Hepatic stellate cell (primary cell): ENCODE measurements at regions not wholly inside any gene's neighbourhood (a gene's known extent, or its start where the extent isn't known, plus 50 kb on each side); places are given as distances from the start of the nearest gene placed in this dataset.

ENCODE experiments used
- DNase-seq: peaks from one replicate; pipeline ENCODE4 v3.0.0; 2011; ENCODE audit warnings: low spot score

- no peak for DNase-seq
Measured at GRCh38 chr1:163896001-163896400, 574.2 kb downstream of the NUF2 start.

- DNase-seq = no peak
Measured at GRCh38 chr1:163897412-163898155, 575.8 kb downstream of the NUF2 start.

- DNase-seq = no peak
Measured at GRCh38 chr1:163906283-163906682, 584.5 kb downstream of the NUF2 start.

- DNase-seq = no peak
Measured at GRCh38 chr1:163912170-163912884, 590.6 kb downstream of the NUF2 start.

- DNase-seq = no peak
Measured at GRCh38 chr1:163914785-163915413, 593.1 kb downstream of the NUF2 start.

- DNase-seq = no peak
Measured at GRCh38 chr1:163922743-163923201, 601.0 kb downstream of the NUF2 start.

- DNase-seq = no peak
Measured at GRCh38 chr1:163924041-163924440, 602.3 kb downstream of the NUF2 start.

GRCh38 chr1:163927493-163927892 lies 605.7 kb downstream of the NUF2 start:
- DNase-seq = no peak

- no peak for DNase-seq
Measured at GRCh38 chr1:163928069-163928468, 606.3 kb downstream of the NUF2 start.

- no peak for DNase-seq
Measured at GRCh38 chr1:163928651-163929050, 606.9 kb downstream of the NUF2 start.

- DNase-seq = no peak
Measured at GRCh38 chr1:163932901-163933300, 611.1 kb downstream of the NUF2 start.

GRCh38 chr1:163933437-163933836 lies 611.7 kb downstream of the NUF2 start:
- no peak for DNase-seq

- DNase-seq = no peak
Measured at GRCh38 chr1:163935738-163936374, 614.1 kb downstream of the NUF2 start.

GRCh38 chr1:163959622-163960021 lies 599.4 kb upstream of the PBX1 start:
- no peak for DNase-seq

GRCh38 chr1:163970151-163970550 lies 588.8 kb upstream of the PBX1 start:
- DNase-seq = no peak

- DNase-seq = no peak
Measured at GRCh38 chr1:163970699-163971098, 588.3 kb upstream of the PBX1 start.

GRCh38 chr1:163973586-163973985 lies 585.4 kb upstream of the PBX1 start:
- no peak for DNase-seq

GRCh38 chr1:163974120-163974519 lies 584.9 kb upstream of the PBX1 start:
- DNase-seq = no peak

GRCh38 chr1:163980394-163980793 lies 578.6 kb upstream of the PBX1 start:
- DNase-seq = no peak

- no peak for DNase-seq
Measured at GRCh38 chr1:163981500-163982030, 577.4 kb upstream of the PBX1 start.

GRCh38 chr1:163983097-163983496 lies 575.9 kb upstream of the PBX1 start:
- DNase-seq = no peak

GRCh38 chr1:163985700-163986099 lies 573.3 kb upstream of the PBX1 start:
- no peak for DNase-seq
